H1 (cell line): ENCODE measurements at regions not wholly inside any gene's neighbourhood (a gene's known extent, or its start where the extent isn't known, plus 50 kb on each side); places are given as distances from the start of the nearest gene placed in this dataset.

ENCODE experiments used
- CTCF ChIA-PET: fragments of 300-600 bp; sonication (Branson Sonifier 250); formaldehyde crosslinking; loops from one replicate; lab custom pipeline; 2021; ENCODE audit not compliant: partially characterized antibody; lab: Charles Lee
- POLR2A ChIA-PET: fragments of 300-600 bp; sonication (Branson Sonifier 250); formaldehyde crosslinking; loops from one replicate; lab custom pipeline; 2021; ENCODE audit warnings: inconsistent platforms; ENCODE audit not compliant: partially characterized antibody; lab: Charles Lee
- DNase-seq, 2 experiments: peaks; one replicate each; pipeline versions ENCODE4 v3.0.0 to v3.0.0-alpha.2; 2010 to 2022; ENCODE audit warnings: low spot score in 2 of 2, low read depth in 1 of 2, mixed read lengths in 1 of 2
- FAIRE-seq: peaks from 2 replicates; lab custom pipeline; 2011; peaks lifted over from hg19 to GRCh38; lab: Jason Lieb, UNC
- H2AFZ ChIP-seq: 2 replicates; pipeline ENCODE4 v1.8.1; 2012; ENCODE audit warnings: low read length, inconsistent platforms
- H2AK5ac ChIP-seq: 2 replicates; pipeline ENCODE4 v1.6.1; 2013; ENCODE audit warnings: low read depth, low read length
- H2BK120ac ChIP-seq: replicated peaks from 2 replicates; pipeline ENCODE3; 2013; ENCODE audit warnings: low read depth, low read length, inconsistent platforms
- H2BK12ac ChIP-seq: 2 replicates; pipeline ENCODE4 v1.6.1; 2013; ENCODE audit warnings: low read depth, low read length
- H2BK15ac ChIP-seq: 2 replicates; pipeline ENCODE4 v1.6.1; 2013; ENCODE audit warnings: low read length
- H2BK20ac ChIP-seq: 2 replicates; pipeline ENCODE4 v1.6.1; 2013; ENCODE audit warnings: low read length
- H2BK5ac ChIP-seq: 2 replicates; pipeline ENCODE4 v1.6.1; 2013; ENCODE audit warnings: low read depth, low read length
- H3K14ac ChIP-seq: 2 replicates; pipeline ENCODE4 v1.6.1; 2013; ENCODE audit warnings: inconsistent platforms; ENCODE audit not compliant: insufficient read length
- H3K18ac ChIP-seq: 2 replicates; pipeline ENCODE4 v1.6.1; 2013; ENCODE audit warnings: low read length; ENCODE audit errors: extremely low read depth
- H3K23ac ChIP-seq: 2 replicates; pipeline ENCODE4 v1.6.1; 2013; ENCODE audit warnings: inconsistent platforms; ENCODE audit not compliant: insufficient read length
- H3K23me2 ChIP-seq: 2 replicates; pipeline ENCODE4 v1.6.1; 2013; ENCODE audit warnings: low read depth, low read length
- H3K27ac ChIP-seq: 2 replicates; pipeline ENCODE4 v1.6.1; 2011; ENCODE audit warnings: low read depth, low read length, inconsistent platforms
- H3K27me3 ChIP-seq, 4 experiments: replicated peaks in 1 of 4; 1 replicate in 1 of 4; 2 replicates in 3 of 4; pipeline versions ENCODE4 v1.6.1 to v1.8.1; 2011 to 2013; ENCODE audit warnings: low read length in 3 of 4, mild to moderate bottlenecking in 3 of 4, inconsistent platforms in 2 of 4, mixed read lengths in 2 of 4, moderate library complexity in 1 of 4; ENCODE audit not compliant: control insufficient read depth in 3 of 4, insufficient read depth in 3 of 4; ENCODE audit errors: extremely low read depth in 1 of 4
- H3K36me3 ChIP-seq, 4 experiments: 2 replicates each; pipeline versions ENCODE4 v1.6.1 to v1.8.1; 2011 to 2013; ENCODE audit warnings: mild to moderate bottlenecking in 4 of 4, low read length in 3 of 4, moderate library complexity in 2 of 4, control low read depth in 1 of 4, inconsistent platforms in 1 of 4; ENCODE audit not compliant: insufficient read depth in 4 of 4, control insufficient read depth in 2 of 4
- H3K4ac ChIP-seq: replicated peaks from 2 replicates; pipeline ENCODE3; 2013; ENCODE audit warnings: low read length, low read depth, mixed read lengths, inconsistent platforms; ENCODE audit not compliant: insufficient read length
- H3K4me1 ChIP-seq, 4 experiments: replicated peaks in 1 of 4; 1 replicate in 1 of 4; 2 replicates in 3 of 4; pipeline versions ENCODE4 v1.6.1 to v1.8.1; 2011 to 2013; ENCODE audit warnings: low read length in 3 of 4, inconsistent platforms in 2 of 4, mixed read lengths in 1 of 4; ENCODE audit not compliant: insufficient read depth in 4 of 4, control insufficient read depth in 3 of 4
- H3K4me2 ChIP-seq, 2 experiments: 2 replicates each; pipeline versions ENCODE4 v1.6.1 to v1.8.1; 2011 to 2013; ENCODE audit warnings: low read depth in 2 of 2, low read length in 2 of 2, control low read depth in 1 of 2, inconsistent platforms in 1 of 2, mild to moderate bottlenecking in 1 of 2; ENCODE audit not compliant: insufficient read depth in 1 of 2
- H3K4me3 ChIP-seq, 4 experiments: fragments of 200-600, 300-600 bp in 1 of 4; sonication (generic), shearing (Covaris generic), sonication (Bioruptor Twin) in 1 of 4; 2 replicates each; pipeline versions ENCODE4 v1.5.1 to v1.8.1; 2011 to 2016; ENCODE audit warnings: low read length in 4 of 4, low read depth in 3 of 4, control low read depth in 2 of 4, inconsistent platforms in 2 of 4, mild to moderate bottlenecking in 2 of 4, mixed read lengths in 1 of 4, moderate library complexity in 1 of 4; ENCODE audit not compliant: insufficient read depth in 2 of 4; ENCODE audit errors: extremely low read depth in 1 of 4
- H3K56ac ChIP-seq: replicated peaks from 2 replicates; pipeline ENCODE3; 2013; ENCODE audit warnings: low read depth, mild to moderate bottlenecking, mixed read lengths, low read length, inconsistent platforms; ENCODE audit not compliant: insufficient read length
- H3K79me1 ChIP-seq: 2 replicates; pipeline ENCODE4 v1.6.1; 2013; ENCODE audit warnings: low read depth, low read length, control low read depth
- H3K79me2 ChIP-seq, 2 experiments: 2 replicates each; pipeline versions ENCODE4 v1.6.1 to v1.8.1; 2012 to 2013; ENCODE audit warnings: low read length in 2 of 2, mild to moderate bottlenecking in 2 of 2, inconsistent platforms in 1 of 2; ENCODE audit not compliant: insufficient read depth in 2 of 2, control insufficient read depth in 1 of 2
- H3K9ac ChIP-seq, 4 experiments: replicated peaks in 1 of 4; 1 replicate in 1 of 4; 2 replicates in 3 of 4; pipeline versions ENCODE4 v1.6.1 to v1.8.1; 2011 to 2013; ENCODE audit warnings: low read depth in 3 of 4, low read length in 3 of 4, control low read depth in 2 of 4, mild to moderate bottlenecking in 2 of 4, moderate library complexity in 2 of 4, inconsistent platforms in 1 of 4; ENCODE audit errors: extremely low read depth in 1 of 4
- H3K9me3 ChIP-seq, 2 experiments: 2 replicates each; pipeline versions ENCODE4 v1.6.1 to v1.8.1; 2012 to 2013; ENCODE audit warnings: mild to moderate bottlenecking in 2 of 2, moderate library complexity in 2 of 2, control low read depth in 1 of 2, inconsistent platforms in 1 of 2, low read depth in 1 of 2, low read length in 1 of 2, mixed read lengths in 1 of 2; ENCODE audit not compliant: insufficient read depth in 2 of 2
- H4K20me1 ChIP-seq, 2 experiments: replicated peaks in 1 of 2; 2 replicates each; pipeline versions ENCODE3 to v1.8.1; 2011 to 2013; ENCODE audit warnings: inconsistent platforms in 2 of 2, low read length in 2 of 2, mild to moderate bottlenecking in 1 of 2; ENCODE audit not compliant: insufficient read depth in 2 of 2, control insufficient read depth in 1 of 2
- H4K5ac ChIP-seq: 2 replicates; pipeline ENCODE4 v1.6.1; 2013; ENCODE audit warnings: low read length, low read depth, mixed read lengths, inconsistent platforms; ENCODE audit not compliant: insufficient read length
- H4K8ac ChIP-seq: 2 replicates; pipeline ENCODE4 v1.8.0; 2013; ENCODE audit warnings: mild to moderate bottlenecking, moderate library complexity, low read length, inconsistent platforms; ENCODE audit not compliant: insufficient read depth; ENCODE audit errors: extremely low read depth
- H4K91ac ChIP-seq: replicated peaks from 2 replicates; pipeline ENCODE3; 2013; ENCODE audit warnings: low read length, mixed read lengths, inconsistent platforms; ENCODE audit not compliant: insufficient read length
- CHD2 ChIP-seq: IDR thresholded peaks from 2 replicates; pipeline ENCODE4 v1.6.1; 2012; ENCODE audit warnings: low read length, improper control_type of control experiment
- E2F6 ChIP-seq: IDR thresholded peaks from 2 replicates; pipeline ENCODE4 v1.6.1; 2012; ENCODE audit warnings: inconsistent platforms
- EZH2 ChIP-seq: fragments of 200-600 bp; sonication (generic); IDR thresholded peaks from 2 replicates; pipeline ENCODE4 v1.7.1; 2012; ENCODE audit warnings: low read depth, mild to moderate bottlenecking, moderate library complexity, low read length, inconsistent platforms; ENCODE audit not compliant: severe bottlenecking
- GABPA ChIP-seq: IDR thresholded peaks from 2 replicates; pipeline ENCODE4 v1.6.1; 2011; ENCODE audit warnings: mild to moderate bottlenecking, low read length, moderate library complexity, borderline replicate concordance; ENCODE audit not compliant: insufficient read depth
- HDAC2 ChIP-seq, 2 experiments: fragments of 300-600 bp in 1 of 2; sonication (generic) in 1 of 2; IDR thresholded peaks; 2 replicates each; pipeline ENCODE4 v1.6.1; 2011 to 2012; ENCODE audit warnings: low read depth in 2 of 2, low read length in 2 of 2, mild to moderate bottlenecking in 2 of 2, moderate library complexity in 2 of 2, borderline replicate concordance in 1 of 2, inconsistent platforms in 1 of 2
- SP2 ChIP-seq: IDR thresholded peaks from 2 replicates; pipeline ENCODE4 v1.6.1; 2012; ENCODE audit warnings: mild to moderate bottlenecking, low read length, inconsistent platforms
- SRF ChIP-seq: IDR thresholded peaks from 2 replicates; pipeline ENCODE4 v1.6.1; 2011; ENCODE audit warnings: mild to moderate bottlenecking, low read depth, low read length, moderate library complexity
- TAF7 ChIP-seq: optimal IDR thresholded peaks from 2 replicates; pipeline ENCODE3; 2011; ENCODE audit warnings: low read depth, mild to moderate bottlenecking, inconsistent platforms, low read length, moderate library complexity, borderline replicate concordance
- WGBS, 2 experiments: shearing (Covaris generic) in 1 of 2; methylation state at CpG; one replicate each; pipeline versions ENCODE4 v1.1.6 to v1.1.7; 2013 to 2015; ENCODE audit warnings: low lambda C conversion rate in 2 of 2, mixed read lengths in 2 of 2, inconsistent platforms in 1 of 2, low coverage in 1 of 2, missing lambda C conversion rate in 1 of 2; ENCODE audit not compliant: insufficient replicate concordance in 2 of 2, insufficient coverage in 1 of 2, insufficient read length in 1 of 2; ENCODE audit errors: extremely low coverage in 1 of 2, missing lambda C conversion rate in 1 of 2; 5-methylcytosine and 5-hydroxymethylcytosine counted together

DNA sequence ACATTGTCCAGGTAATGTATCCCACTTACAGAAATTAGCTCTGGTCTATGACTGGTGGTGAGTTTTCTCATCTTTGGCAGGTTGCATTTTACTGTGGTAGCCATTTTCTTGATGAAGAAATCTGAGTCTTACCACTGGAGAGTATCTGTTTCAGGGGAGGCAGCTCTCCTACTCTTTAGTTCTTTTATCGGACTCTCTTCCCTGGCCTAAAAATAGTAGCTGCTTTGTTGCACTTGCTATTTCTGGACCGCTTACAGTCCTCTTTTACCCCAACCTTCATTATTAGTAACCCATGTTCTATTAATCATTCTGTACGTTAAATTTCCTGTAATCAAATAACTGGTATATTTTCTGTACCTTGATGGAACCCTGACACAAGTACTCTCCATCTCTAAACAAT, 720.8 kb downstream of the PLA2G4A start:
- Histone ChIP-seq H3K4me2 (no peak overlapping the region), H3K79me1 (no peaks in the 10 kb centered on the region), H2AFZ (peak overlapping the region; percentile 66), H2BK20ac (no peak overlapping the region), H3K27me3 (no peaks in the 10 kb centered on the region), H4K20me1 (no peaks in the 10 kb centered on the region), H2BK120ac (no peak overlapping the region), H2BK5ac (no peak overlapping the region), H3K27ac (no peak overlapping the region), H3K14ac (no peak overlapping the region), H3K4me3 (no peak overlapping the region), H3K4ac (no peak overlapping the region), H3K4me1 (no peaks in the 10 kb centered on the region), H2BK15ac (no peak overlapping the region), H3K56ac (no peak overlapping the region), H2AK5ac (no peak overlapping the region), H3K36me3 (no peaks in the 10 kb centered on the region), H3K23me2 (no peaks in the 10 kb centered on the region), H2BK12ac (no peak overlapping the region), H3K79me2 (0 out of 4 replicates have a peak, but pooled peaks cover 0 to 3% of the 10 kb centered on the region in 2 experiments), H3K9me3 (peaks cover 4% of the 10 kb centered on the region in 2 experiments; a peak in 2 of 4 replicates), H3K18ac (no peak overlapping the region), H3K23ac (no peak overlapping the region), H4K91ac (no peak overlapping the region), H4K5ac (no peak overlapping the region), H4K8ac (no peak overlapping the region), H3K9ac (no peak overlapping the region)
- 96% methylated on average over 3 of the region's 3 CpGs; no CpG with 5 or more reads in 1 of the 2 experiments for WGBS, 2 experiments
- POLR2A ChIA-PET: interaction anchor here (0.6 kb wide), 1 partner anchor 20 kb away, joined by 4 read pairs; no protein-coding TSS in a partner anchor
- no peak for FAIRE-seq
- no peak for TF ChIP-seq SP2
- no peak for TF ChIP-seq EZH2
- no peak for TF ChIP-seq TAF7
- no peak for TF ChIP-seq SRF
- TF ChIP-seq HDAC2 (IDR thresholded peaks at IDR 0.05; ENCODE audit: borderline replicate concordance in 1 of 2, low read depth in 2 of 2, low read length in 2 of 2): no peak
- TF ChIP-seq GABPA: no peak
- TF ChIP-seq CHD2: no peak
- TF ChIP-seq E2F6: no peak
- CTCF ChIA-PET: interaction anchor here (1.0 to 1.2 kb wide), 2 partner anchors 12 to 284 kb away, joined by 3 read pairs; no protein-coding TSS in a partner anchor
- DNase-seq: no peak
